SJSA1 (cell line): ENCODE measurements at regions not wholly inside any gene's neighbourhood (a gene's known extent, or its start where the extent isn't known, plus 50 kb on each side); places are given as distances from the start of the nearest gene placed in this dataset.
"Not testable (repeated sequence)": the region's sequence is repeated elsewhere in the genome, so short reads cannot be mapped to it uniquely, and the experiment has no call there.

ENCODE experiments used
- DNase-seq, 2 experiments: peaks; one replicate each; pipeline ENCODE4 v3.0.0-alpha.2; 2015 to 2020; ENCODE audit warnings: low spot score in 2 of 2, low read depth in 1 of 2
- H3K27ac ChIP-seq: fragments of 250-450 bp; sonication (Bioruptor Pico); 2 replicates; pipeline ENCODE4 v1.5.1; 2020; ENCODE audit warnings: mild to moderate bottlenecking, moderate library complexity
- H3K27me3 ChIP-seq: fragments of 250-450 bp; sonication (Bioruptor Pico); replicated peaks from 2 replicates; pipeline ENCODE4 v1.5.1; 2020; ENCODE audit warnings: mild to moderate bottlenecking, moderate library complexity
- H3K36me3 ChIP-seq: fragments of 250-450 bp; sonication (Bioruptor Pico); 2 replicates; pipeline ENCODE4 v1.5.1; 2020; ENCODE audit warnings: mild to moderate bottlenecking
- H3K4me1 ChIP-seq: fragments of 250-450 bp; sonication (Bioruptor Pico); replicated peaks from 2 replicates; pipeline ENCODE4 v1.6.1; 2021; ENCODE audit warnings: mild to moderate bottlenecking
- H3K4me3 ChIP-seq: fragments of 250-450 bp; sonication (Bioruptor Pico); 2 replicates; pipeline ENCODE4 v1.5.1; 2020; ENCODE audit warnings: mild to moderate bottlenecking
- H3K9me3 ChIP-seq: fragments of 250-450 bp; sonication (Bioruptor Pico); replicated peaks from 2 replicates; pipeline ENCODE4 v1.5.1; 2020; ENCODE audit warnings: mild to moderate bottlenecking

DNA sequence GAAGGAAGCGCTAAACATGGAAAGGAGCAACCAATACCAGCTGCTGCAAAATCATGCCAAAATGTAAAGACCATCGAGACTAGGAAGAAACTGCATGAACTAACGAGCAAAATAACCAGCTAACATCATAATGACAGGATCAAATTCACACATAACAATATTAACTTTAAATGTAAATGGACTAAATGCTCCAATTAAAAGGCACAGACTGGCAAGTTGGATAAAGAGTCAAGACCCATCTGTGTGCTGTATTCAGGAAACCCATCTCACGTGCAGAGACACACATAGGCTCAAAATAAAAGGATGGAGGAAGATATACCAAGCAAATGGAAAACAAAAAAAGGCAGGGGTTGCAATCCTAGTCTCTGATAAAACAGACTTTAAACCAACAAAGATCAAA lies 570.0 kb upstream of the CDH11 start:
- not testable (repeated sequence) for H3K4me1 ChIP-seq, DNase-seq, H3K9me3 ChIP-seq, H3K27ac ChIP-seq, H3K36me3 ChIP-seq, H3K4me3 ChIP-seq, H3K27me3 ChIP-seq

DNA sequence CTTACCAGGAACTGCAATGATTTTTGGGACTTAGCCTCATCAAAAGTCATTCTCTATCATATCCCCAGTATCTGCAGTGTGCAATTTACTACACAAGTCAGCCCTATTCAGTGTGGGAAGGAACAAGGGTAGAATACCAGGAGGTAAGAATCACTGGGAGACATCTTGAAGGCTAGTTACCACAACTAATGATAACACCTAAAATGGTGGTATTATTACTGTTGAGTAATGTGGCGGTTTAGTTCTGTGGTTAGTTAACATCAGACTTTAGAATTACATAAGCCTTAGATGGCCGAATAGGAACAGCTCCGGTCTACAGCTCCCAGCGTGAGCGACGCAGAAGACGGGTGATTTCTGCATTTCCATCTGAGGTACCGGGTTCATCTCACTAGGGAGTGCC lies 567.9 kb upstream of the CDH11 start:
- Histone ChIP-seq H3K27ac (no peak overlapping the region), H3K36me3 (no peaks in the 10 kb centered on the region), H3K9me3 (no peaks in the 10 kb centered on the region), H3K4me1 (no peaks in the 10 kb centered on the region), H3K4me3 (no peak overlapping the region), H3K27me3 (no peaks in the 10 kb centered on the region)
- no peak for DNase-seq

DNA sequence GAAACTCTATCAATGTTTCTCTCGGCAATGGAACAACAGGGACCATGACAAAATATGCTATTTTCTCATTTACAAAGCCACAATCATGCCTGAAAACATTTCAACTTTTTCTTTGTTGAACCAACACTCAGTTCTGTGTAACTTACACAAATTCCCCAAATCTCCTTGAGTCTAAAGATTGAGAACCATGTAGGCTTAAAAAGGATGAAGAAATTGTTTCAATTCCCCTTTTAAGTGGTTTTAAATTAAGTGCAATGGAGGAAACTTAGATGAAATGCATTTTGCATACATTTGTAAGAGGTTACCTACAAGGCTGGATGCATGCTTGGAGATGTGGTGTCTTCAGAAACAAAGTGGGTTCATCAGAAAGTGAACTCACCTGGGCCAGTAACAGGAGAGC lies 566.4 kb upstream of the CDH11 start:
- H3K9me3 ChIP-seq = no peaks in the 10 kb centered on the region
- H3K4me1 ChIP-seq = no peaks in the 10 kb centered on the region
- no peak for DNase-seq
- no peak overlapping the region for H3K4me3 ChIP-seq
- no peak overlapping the region for H3K27ac ChIP-seq
- H3K27me3 ChIP-seq = no peaks in the 10 kb centered on the region
- no peaks in the 10 kb centered on the region for H3K36me3 ChIP-seq

DNA sequence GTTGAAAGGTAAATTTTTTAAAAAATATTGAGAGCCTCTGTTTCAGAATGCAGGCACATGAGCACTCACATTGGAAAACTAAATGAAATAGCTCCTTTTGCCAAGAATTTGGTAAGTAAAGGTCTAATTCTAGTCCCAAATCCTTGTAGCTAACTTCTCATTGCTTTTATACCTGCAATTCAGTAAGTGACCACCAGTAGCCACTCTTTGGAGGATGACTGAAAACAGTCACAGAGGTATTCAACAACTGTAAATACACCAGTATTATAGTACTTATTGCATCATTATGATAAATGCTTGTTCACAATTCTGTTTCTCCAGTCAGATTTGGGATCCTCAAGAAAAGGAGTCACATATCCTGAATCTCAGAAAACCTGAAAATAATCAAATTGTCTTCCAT lies 562.4 kb upstream of the CDH11 start:
- DNase-seq = no peak
- no peaks in the 10 kb centered on the region for H3K27me3 ChIP-seq
- no peaks in the 10 kb centered on the region for H3K36me3 ChIP-seq
- no peaks in the 10 kb centered on the region for H3K9me3 ChIP-seq
- no peaks in the 10 kb centered on the region for H3K4me1 ChIP-seq
- H3K4me3 ChIP-seq = no peak overlapping the region
- no peak overlapping the region for H3K27ac ChIP-seq

DNA sequence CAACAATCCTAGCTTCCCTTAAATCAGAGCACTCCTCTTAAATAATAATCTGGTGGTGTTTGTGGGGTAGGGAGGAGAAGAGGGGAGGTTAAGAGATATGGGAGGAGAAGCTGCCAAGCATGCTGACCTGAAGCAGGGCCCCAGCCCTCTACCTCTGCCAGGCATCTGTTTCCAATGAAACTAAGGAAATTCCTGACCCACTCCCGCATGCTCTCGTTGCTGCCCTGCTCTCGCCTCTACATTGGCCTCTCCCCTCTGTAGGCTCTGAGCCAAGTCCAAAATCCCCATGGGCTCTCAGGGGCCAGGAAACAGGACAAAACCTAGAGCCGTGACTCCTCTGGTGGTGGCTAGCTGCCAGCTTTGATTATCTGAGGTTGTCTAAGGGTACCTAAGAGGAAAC lies 559.5 kb upstream of the CDH11 start:
- H3K27me3 ChIP-seq = no peaks in the 10 kb centered on the region
- DNase-seq = no peak
- H3K4me1 ChIP-seq = no peaks in the 10 kb centered on the region
- no peak overlapping the region for H3K27ac ChIP-seq
- no peaks in the 10 kb centered on the region for H3K9me3 ChIP-seq
- no peak overlapping the region for H3K4me3 ChIP-seq
- no peaks in the 10 kb centered on the region for H3K36me3 ChIP-seq

DNA sequence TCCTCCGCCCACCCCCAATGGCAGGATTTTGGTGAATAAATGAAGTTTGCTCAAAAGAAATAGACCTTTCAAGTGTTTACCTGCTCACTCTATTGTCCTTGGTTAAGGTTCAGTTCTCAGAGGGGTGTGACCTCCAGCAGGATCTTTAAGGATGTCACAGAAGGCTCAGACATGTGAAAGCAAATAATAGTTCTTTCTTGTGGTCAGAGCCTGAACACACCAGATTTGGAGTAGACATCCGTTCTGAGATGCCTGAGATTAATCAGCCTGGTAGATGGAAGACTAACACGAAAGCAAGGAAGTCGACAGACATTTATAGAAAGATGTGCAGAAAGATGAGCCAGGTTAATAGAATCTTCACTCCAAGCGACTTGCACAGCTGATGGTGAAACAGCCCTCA lies 557.9 kb upstream of the CDH11 start:
- Histone ChIP-seq H3K4me3 (no peak overlapping the region), H3K36me3 (no peaks in the 10 kb centered on the region), H3K27me3 (no peaks in the 10 kb centered on the region), H3K4me1 (no peaks in the 10 kb centered on the region), H3K27ac (no peak overlapping the region), H3K9me3 (no peaks in the 10 kb centered on the region)
- no peak for DNase-seq

DNA sequence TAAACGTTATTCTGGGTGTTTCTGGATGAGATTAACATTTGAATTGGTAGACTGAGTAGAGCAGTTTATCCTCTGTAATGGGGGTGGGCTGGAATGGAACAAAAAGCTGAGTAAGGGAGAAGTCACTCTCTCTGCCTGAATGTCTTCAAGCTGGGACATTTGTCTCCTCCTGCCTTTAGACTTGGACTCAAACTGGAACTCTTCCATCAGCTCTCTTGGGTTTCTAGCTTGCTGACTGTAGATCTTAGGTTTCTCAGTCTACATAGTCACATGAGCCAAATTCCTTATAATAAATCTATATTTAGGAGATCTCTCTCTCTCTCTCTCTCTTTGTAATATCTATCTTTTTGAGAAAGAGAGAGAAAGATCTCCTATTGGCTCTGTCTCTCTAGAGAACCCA lies 553.3 kb upstream of the CDH11 start:
- Histone ChIP-seq H3K36me3 (no peaks in the 10 kb centered on the region), H3K4me3 (no peak overlapping the region), H3K27me3 (no peaks in the 10 kb centered on the region), H3K27ac (no peak overlapping the region), H3K9me3 (no peaks in the 10 kb centered on the region), H3K4me1 (no peaks in the 10 kb centered on the region)
- DNase-seq = no peak

DNA sequence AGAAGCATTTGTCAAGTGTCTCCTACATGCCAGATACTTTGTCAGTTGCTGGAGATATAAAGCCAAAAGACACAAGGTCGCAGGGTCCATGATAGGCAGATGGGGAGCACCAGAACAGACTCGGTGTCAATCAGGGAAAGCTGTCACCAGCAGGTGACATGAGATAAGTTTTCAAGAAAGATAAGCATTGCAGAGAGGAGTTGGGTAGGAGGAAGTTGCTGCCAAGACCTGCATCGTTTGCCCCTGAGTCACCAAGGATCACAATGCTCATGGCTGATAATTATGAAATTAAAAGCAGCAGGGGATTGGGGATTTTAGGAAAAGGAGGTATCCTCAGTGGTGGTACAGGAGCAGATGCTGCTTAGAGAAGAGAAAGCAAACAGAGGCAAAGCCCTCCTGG lies 551.1 kb upstream of the CDH11 start:
- Histone ChIP-seq H3K27me3 (no peaks in the 10 kb centered on the region), H3K27ac (no peak overlapping the region), H3K36me3 (no peaks in the 10 kb centered on the region), H3K4me3 (no peak overlapping the region), H3K4me1 (no peaks in the 10 kb centered on the region), H3K9me3 (no peaks in the 10 kb centered on the region)
- no peak for DNase-seq

DNA sequence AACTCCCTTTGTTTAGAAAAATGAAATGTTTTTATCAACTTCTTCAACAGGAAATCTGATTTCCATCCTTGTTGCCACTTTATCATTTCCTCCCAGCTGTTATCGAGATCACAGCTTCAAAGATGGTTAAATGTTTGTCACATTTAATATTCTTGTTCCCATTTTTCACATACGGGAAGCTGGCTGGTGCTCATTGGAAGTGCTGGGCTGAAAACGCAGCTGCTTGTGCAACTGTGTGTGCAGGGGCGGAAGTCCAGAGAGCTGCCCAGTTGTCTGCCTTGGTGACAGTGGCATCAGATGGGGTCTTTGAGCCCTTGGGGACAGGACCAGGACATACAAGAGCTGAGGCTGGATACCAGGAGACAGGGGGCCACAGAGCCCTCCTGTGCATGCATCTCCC lies 549.2 kb upstream of the CDH11 start:
- no peak for DNase-seq
- Histone ChIP-seq H3K4me3 (no peak overlapping the region), H3K27ac (no peak overlapping the region), H3K9me3 (no peaks in the 10 kb centered on the region), H3K36me3 (no peaks in the 10 kb centered on the region), H3K27me3 (no peaks in the 10 kb centered on the region), H3K4me1 (no peaks in the 10 kb centered on the region)

DNA sequence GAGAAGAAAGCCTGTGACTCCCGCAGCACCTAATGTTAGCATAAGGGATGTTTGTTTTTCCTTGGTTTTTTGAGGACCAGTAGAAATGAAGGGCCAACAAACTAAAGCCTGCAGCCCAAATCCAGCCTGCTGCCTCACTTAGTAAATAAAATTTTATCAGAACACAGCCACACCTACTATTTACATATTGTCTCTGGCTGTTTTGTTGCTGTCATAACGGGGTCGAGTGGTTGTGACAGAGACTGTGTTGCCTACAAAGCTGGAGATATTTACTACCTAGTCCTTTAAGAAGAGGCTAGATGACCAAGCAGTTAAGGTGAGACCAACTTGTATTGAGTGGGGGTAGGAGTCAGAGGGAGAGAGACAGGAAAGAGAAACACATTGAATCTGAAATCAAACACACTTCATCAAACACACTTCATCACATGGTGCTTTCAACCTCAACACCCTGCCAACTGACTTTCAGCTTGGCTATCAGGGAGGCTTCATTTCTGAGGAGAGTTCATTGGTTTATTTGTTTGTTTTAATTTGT lies 546.3 kb upstream of the CDH11 start:
- Histone ChIP-seq H3K27ac (no peak overlapping the region), H3K4me3 (no peak overlapping the region), H3K27me3 (no peaks in the 10 kb centered on the region), H3K36me3 (no peaks in the 10 kb centered on the region), H3K4me1 (peaks cover 7% of the 10 kb centered on the region), H3K9me3 (no peaks in the 10 kb centered on the region)
- no peak for DNase-seq

DNA sequence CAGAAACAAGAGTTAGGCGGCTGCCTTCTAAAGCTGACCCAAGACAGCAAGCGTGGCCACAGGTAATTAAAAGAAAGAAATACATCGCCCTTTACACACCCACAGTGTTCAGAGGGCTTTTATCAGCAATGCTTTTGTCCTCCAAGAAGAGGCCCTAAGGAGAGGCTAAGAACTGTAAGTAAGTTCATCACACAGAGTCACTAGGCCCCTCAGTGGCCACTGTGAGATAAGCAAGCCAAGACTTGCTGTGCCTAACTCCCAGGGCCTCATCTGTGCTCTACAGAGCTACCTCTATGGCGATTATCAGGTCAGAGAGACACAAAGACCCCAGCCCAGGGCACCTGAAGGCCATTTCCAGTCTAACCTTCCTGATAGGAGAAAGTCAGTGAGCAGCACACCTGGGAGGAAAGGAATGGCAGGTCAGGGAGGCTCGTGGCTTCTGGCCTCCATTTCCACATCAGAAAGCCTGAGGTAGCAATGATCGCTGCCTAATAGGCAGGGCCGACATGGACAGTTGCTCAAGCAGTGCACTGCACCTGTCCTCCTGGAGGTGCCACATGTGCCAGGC lies 545.2 kb upstream of the CDH11 start:
- no peaks in the 10 kb centered on the region for H3K9me3 ChIP-seq
- no peak for DNase-seq
- no peak overlapping the region for H3K27ac ChIP-seq
- no peaks in the 10 kb centered on the region for H3K36me3 ChIP-seq
- H3K4me1 ChIP-seq = peaks cover 7% of the 10 kb centered on the region
- H3K4me3 ChIP-seq = no peak overlapping the region
- H3K27me3 ChIP-seq = no peaks in the 10 kb centered on the region

DNA sequence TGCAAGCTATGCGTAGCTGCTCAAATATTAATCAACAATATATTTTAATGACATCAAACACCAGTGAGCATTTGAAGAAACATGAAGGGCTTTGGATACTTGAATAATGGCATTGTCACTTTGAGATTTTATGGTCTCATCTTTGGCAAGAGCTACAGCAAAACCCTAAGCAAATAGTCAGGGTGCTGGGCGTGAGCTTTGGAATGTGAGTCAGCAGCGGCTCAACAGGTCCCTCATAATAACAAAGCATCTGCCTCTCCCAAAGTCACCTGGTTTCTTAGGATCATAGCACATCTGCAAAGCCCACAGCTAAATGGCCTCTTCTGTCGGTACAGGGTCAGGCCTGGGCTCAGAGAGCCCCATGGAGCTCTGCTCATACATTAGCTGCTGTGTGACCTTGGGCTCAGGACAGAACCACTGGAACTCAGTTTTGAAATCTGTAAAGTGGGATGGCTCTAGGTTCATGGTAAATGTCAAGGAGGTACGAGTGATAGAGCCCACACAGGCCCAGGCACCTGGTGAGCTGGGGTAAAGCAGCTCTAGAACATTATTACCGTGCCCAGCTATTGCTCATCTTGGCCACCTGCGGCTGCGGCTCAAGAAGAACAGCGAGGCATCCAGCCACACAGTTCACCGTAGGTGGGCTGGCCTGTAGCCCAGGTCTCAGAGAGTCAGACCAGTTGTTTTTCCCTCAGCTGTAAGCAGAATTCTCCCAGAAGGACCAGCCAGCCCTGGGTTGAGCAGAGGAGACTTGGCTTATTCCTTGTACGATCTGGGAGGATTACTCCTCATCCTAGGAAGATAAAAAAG lies 544.5 kb upstream of the CDH11 start:
- Histone ChIP-seq H3K27me3 (no peaks in the 10 kb centered on the region), H3K4me3 (no peak overlapping the region), H3K27ac (no peak overlapping the region), H3K36me3 (no peaks in the 10 kb centered on the region), H3K9me3 (no peaks in the 10 kb centered on the region), H3K4me1 (peaks cover 7% of the 10 kb centered on the region)
- DNase-seq = no peak

DNA sequence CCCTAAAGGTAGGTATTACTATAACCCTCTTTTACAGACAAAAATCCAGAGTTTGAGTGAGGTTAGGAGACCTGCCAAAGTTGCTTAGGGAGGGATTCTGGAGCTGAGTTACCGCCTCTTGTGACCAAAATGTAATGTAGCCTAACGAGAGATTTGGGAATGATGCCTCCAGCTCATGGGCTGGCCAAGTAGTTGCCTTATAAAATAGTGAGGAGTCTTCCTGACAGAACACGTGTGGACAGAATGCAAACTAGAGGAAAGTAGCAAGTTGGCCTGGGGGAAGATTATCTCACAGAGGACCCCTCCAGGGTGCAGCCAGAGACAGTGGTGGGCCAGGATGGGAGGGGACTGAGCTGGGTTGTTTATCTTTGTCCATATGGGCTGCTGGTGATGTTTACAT lies 543.7 kb upstream of the CDH11 start:
- Histone ChIP-seq H3K9me3 (no peaks in the 10 kb centered on the region), H3K4me1 (peaks cover 7% of the 10 kb centered on the region), H3K36me3 (no peaks in the 10 kb centered on the region), H3K27ac (no peak overlapping the region), H3K27me3 (no peaks in the 10 kb centered on the region), H3K4me3 (no peak overlapping the region)
- DNase-seq = no peak

DNA sequence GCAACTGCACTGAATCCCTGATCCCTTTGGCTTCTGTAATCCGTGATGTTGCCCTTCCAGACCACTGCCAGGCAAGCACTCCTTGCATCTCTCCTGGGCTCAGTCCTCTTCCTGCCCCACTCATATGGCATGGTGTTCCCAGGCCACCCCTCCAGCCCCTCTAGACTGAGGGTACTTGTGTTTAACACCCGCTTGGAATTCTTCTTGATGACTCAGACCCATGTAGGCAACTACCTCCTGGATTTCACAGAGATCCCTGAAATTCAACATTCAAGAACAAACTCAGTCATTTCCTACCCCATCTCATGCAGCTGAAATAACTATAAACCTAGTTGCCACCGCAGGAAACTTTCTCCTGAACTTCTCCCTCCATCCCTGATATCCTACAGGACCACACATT lies 541.9 kb upstream of the CDH11 start:
- peak in 1 of 2 experiments; percentile 12 for DNase-seq

More for the DNA sequence above, 541.9 kb upstream of the CDH11 start:
- Histone ChIP-seq H3K9me3 (no peaks in the 10 kb centered on the region), H3K4me1 (peaks cover 7% of the 10 kb centered on the region), H3K27me3 (no peaks in the 10 kb centered on the region), H3K4me3 (no peak overlapping the region), H3K27ac (no peak overlapping the region), H3K36me3 (no peaks in the 10 kb centered on the region)
